ENCODE measurements at regions not wholly inside any gene's neighbourhood (a gene's known extent, or its start where the extent isn't known, plus 50 kb on each side); places are given as distances from the start of the nearest gene placed in this dataset.

DNA sequence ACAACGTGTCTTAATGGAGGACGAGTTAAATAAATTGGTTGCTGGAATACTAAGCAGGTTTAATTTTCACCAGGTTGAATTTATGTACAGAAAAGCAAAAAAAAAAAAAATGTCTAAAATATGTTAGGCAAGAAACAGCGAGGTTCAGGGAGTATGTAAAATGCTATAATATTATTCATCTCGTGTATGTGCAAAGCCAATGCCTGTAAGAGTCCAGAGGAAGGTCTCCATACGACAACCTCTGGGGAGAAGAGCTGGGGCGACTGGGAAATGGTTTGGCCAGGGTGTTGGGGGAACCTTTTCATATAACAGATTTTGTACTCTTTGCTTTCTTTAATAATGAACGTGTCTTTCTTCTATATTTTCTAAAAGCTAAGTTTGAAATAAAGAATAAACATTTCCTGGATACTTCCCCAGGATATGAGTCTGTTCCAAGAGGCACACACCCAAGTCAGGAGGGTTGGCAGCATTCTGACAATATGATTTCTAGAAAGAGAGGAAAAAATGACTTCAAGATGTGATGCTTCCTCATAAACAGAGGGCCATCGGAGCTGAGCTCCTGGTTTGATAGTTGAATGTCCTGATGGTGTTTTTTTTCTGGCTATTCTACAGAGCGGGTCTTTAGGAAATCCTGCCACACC is 208.6 kb upstream of the MGMT start:
- H4K20me1 ChIP-seq (ENCODE audit: insufficient read depth), result no peaks in the 10 kb centered on the region
- no peaks in the 10 kb centered on the region for H3K9me2 ChIP-seq (ENCODE audit: insufficient read depth)
- ATAC-seq (no peak), DNase-seq (ENCODE audit: low read depth, low spot score) (no peak)
- ChIA-PET CTCF (no interaction called here), RAD21 (ENCODE audit: low non-redundant PET in 1 of 2, low total read pairs in 2 of 2, uncharacterized antibody in 2 of 2, unreplicated experiment in 2 of 2) (no interaction called here), POLR2A (no interaction called here)
- H3K79me2 ChIP-seq (ENCODE audit: insufficient read depth, low read length), result no peaks in the 10 kb centered on the region
- no peaks in the 10 kb centered on the region for H3K27me3 ChIP-seq (ENCODE audit: insufficient read depth, low read length)
- H3K36me3 ChIP-seq (ENCODE audit: control insufficient read depth in 1 of 2, insufficient read depth in 2 of 2, low read length in 2 of 2), result no peaks in the 10 kb centered on the region
- no peak overlapping the region for H3K9ac ChIP-seq (ENCODE audit: low read length)
- no TSS peak for BruUV-seq (replicated peaks)
- H2AFZ ChIP-seq (ENCODE audit: low read depth, low read length, poor library complexity, severe bottlenecking), result no peak overlapping the region
- H3K4me1 ChIP-seq (ENCODE audit: control insufficient read depth in 1 of 2, insufficient read depth in 2 of 2, low read length in 2 of 2), result no peaks in the 10 kb centered on the region
- intact Hi-C loops (cut with micrococcal nuclease), result no loop called here
- no peak overlapping the region for H3K27ac ChIP-seq (ENCODE audit: low read depth, low read length)
- H3K4me3 ChIP-seq (replicated peaks in 1 of 2; ENCODE audit: low read depth in 1 of 2, low read length in 2 of 2), result no peak overlapping the region
- no peak overlapping the region for H3K4me2 ChIP-seq (ENCODE audit: low read length)
- H3K9me3 ChIP-seq (ENCODE audit: control insufficient read depth in 1 of 2, insufficient read depth in 1 of 2, low read depth in 1 of 2, low read length in 2 of 2), result peaks cover 0 to 12% of the 10 kb centered on the region in 2 experiments; a peak in 1 of 4 replicates
- TF ChIP-seq, protein P1, sequence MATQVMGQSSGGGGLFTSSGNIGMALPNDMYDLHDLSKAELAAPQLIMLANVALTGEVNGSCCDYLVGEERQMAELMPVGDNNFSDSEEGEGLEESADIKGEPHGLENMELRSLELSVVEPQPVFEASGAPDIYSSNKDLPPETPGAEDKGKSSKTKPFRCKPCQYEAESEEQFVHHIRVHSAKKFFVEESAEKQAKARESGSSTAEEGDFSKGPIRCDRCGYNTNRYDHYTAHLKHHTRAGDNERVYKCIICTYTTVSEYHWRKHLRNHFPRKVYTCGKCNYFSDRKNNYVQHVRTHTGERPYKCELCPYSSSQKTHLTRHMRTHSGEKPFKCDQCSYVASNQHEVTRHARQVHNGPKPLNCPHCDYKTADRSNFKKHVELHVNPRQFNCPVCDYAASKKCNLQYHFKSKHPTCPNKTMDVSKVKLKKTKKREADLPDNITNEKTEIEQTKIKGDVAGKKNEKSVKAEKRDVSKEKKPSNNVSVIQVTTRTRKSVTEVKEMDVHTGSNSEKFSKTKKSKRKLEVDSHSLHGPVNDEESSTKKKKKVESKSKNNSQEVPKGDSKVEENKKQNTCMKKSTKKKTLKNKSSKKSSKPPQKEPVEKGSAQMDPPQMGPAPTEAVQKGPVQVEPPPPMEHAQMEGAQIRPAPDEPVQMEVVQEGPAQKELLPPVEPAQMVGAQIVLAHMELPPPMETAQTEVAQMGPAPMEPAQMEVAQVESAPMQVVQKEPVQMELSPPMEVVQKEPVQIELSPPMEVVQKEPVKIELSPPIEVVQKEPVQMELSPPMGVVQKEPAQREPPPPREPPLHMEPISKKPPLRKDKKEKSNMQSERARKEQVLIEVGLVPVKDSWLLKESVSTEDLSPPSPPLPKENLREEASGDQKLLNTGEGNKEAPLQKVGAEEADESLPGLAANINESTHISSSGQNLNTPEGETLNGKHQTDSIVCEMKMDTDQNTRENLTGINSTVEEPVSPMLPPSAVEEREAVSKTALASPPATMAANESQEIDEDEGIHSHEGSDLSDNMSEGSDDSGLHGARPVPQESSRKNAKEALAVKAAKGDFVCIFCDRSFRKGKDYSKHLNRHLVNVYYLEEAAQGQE (IDR thresholded peaks at IDR 0.05; ENCODE audit: low read depth), result no peak
- no peak for TF ChIP-seq ZFX (IDR thresholded peaks at IDR 0.05)

DNA sequence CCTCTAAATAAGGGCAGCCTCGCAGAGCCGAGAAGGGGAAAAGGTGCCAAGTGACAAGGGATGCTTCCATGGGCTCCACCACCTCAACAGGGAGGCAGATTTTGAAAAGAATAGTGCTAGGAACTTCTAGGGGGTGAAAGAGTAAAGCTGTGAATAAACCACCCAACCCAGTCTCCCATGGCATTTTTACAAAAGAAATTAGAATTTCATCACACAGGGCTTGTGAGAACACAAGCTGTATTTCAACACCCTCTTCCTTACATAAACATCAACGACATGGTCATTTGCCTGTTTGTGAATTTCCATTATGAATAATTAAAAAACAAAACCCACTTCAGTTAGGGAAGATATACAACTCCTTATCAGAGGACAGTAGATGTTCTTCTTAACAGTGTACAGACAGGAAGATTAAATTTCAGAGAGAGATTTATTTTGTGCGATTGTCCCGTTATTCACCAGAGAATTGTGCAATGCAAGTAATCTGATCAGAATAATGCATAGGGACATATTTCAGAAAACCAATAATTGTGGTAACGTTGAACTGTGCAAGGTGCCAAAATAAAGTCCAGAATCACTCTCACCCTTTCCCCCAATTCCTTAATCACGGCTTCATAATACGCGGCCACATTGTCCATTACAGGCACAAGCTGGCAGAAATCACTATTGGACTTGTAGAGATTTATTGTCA is 207.8 kb upstream of the MGMT start:
- ATAC-seq, result no peak
- Histone ChIP-seq H3K27me3 (ENCODE audit: insufficient read depth, low read length) (no peaks in the 10 kb centered on the region), H3K9me3 (ENCODE audit: control insufficient read depth in 1 of 2, insufficient read depth in 1 of 2, low read depth in 1 of 2, low read length in 2 of 2) (peaks cover 0 to 21% of the 10 kb centered on the region in 2 experiments; a peak in 2 of 4 replicates), H3K4me3 (replicated peaks in 1 of 2; ENCODE audit: low read depth in 1 of 2, low read length in 2 of 2) (no peak overlapping the region), H3K27ac (ENCODE audit: low read depth, low read length) (no peak overlapping the region), H2AFZ (ENCODE audit: low read depth, low read length, poor library complexity, severe bottlenecking) (no peak overlapping the region), H3K36me3 (ENCODE audit: control insufficient read depth in 1 of 2, insufficient read depth in 2 of 2, low read length in 2 of 2) (no peaks in the 10 kb centered on the region), H3K4me1 (ENCODE audit: control insufficient read depth in 1 of 2, insufficient read depth in 2 of 2, low read length in 2 of 2) (no peaks in the 10 kb centered on the region), H3K4me2 (ENCODE audit: low read length) (no peak overlapping the region), H3K9me2 (ENCODE audit: insufficient read depth) (no peaks in the 10 kb centered on the region), H3K9ac (ENCODE audit: low read length) (no peak overlapping the region), H3K79me2 (ENCODE audit: insufficient read depth, low read length) (no peaks in the 10 kb centered on the region), H4K20me1 (ENCODE audit: insufficient read depth) (no peaks in the 10 kb centered on the region)
- no TSS peak for BruUV-seq (replicated peaks)
- CTCF ChIA-PET, result no interaction called here
- RAD21 ChIA-PET (ENCODE audit: low non-redundant PET in 1 of 2, low total read pairs in 2 of 2, uncharacterized antibody in 2 of 2, unreplicated experiment in 2 of 2), result no interaction called here
- intact Hi-C loops (cut with micrococcal nuclease), result no loop called here
- POLR2A ChIA-PET, result no interaction called here
- no peak for DNase-seq (ENCODE audit: low read depth, low spot score)
- TF ChIP-seq TCF7L2 (IDR thresholded peaks at IDR 0.05; ENCODE audit: borderline replicate concordance, extremely low read depth, insufficient read depth, insufficient read length) (no peak), POLR2AphosphoS5 (IDR thresholded peaks at IDR 0.05; ENCODE audit: low read depth, low read length) (no peak), SIN3A (IDR thresholded peaks at IDR 0.05; ENCODE audit: low read depth) (no peak), EZH2phosphoT487 (IDR thresholded peaks at IDR 0.05; ENCODE audit: borderline replicate concordance) (no peak), POLR2A (IDR thresholded peaks at IDR 0.05; ENCODE audit: borderline replicate concordance, extremely low read depth, insufficient read depth, insufficient read length) (no peak), JUND (IDR thresholded peaks at IDR 0.05) (no peak), ELF1 (IDR thresholded peaks at IDR 0.05; ENCODE audit: borderline replicate concordance, low read depth) (no peak), EGR1 (IDR thresholded peaks at IDR 0.05; ENCODE audit: low read depth) (no peak), SP1 (IDR thresholded peaks at IDR 0.05; ENCODE audit: low read depth) (no peak), SRF (IDR thresholded peaks at IDR 0.05; ENCODE audit: low read depth) (no peak), ZNF274 (IDR thresholded peaks at IDR 0.05; ENCODE audit: low read depth, low read length) (no peak)
- TF ChIP-seq, protein P2, sequence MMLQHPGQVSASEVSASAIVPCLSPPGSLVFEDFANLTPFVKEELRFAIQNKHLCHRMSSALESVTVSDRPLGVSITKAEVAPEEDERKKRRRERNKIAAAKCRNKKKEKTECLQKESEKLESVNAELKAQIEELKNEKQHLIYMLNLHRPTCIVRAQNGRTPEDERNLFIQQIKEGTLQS (IDR thresholded peaks at IDR 0.05), result no peak
- TF ChIP-seq, protein P3, sequence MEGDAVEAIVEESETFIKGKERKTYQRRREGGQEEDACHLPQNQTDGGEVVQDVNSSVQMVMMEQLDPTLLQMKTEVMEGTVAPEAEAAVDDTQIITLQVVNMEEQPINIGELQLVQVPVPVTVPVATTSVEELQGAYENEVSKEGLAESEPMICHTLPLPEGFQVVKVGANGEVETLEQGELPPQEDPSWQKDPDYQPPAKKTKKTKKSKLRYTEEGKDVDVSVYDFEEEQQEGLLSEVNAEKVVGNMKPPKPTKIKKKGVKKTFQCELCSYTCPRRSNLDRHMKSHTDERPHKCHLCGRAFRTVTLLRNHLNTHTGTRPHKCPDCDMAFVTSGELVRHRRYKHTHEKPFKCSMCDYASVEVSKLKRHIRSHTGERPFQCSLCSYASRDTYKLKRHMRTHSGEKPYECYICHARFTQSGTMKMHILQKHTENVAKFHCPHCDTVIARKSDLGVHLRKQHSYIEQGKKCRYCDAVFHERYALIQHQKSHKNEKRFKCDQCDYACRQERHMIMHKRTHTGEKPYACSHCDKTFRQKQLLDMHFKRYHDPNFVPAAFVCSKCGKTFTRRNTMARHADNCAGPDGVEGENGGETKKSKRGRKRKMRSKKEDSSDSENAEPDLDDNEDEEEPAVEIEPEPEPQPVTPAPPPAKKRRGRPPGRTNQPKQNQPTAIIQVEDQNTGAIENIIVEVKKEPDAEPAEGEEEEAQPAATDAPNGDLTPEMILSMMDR (IDR thresholded peaks at IDR 0.05 in 2 of 3, conservative IDR thresholded peaks at IDR 0.05 in 1 of 3; ENCODE audit: borderline replicate concordance in 1 of 3, insufficient read depth in 1 of 3, low read depth in 2 of 3, low read length in 2 of 3), result no peak
